ENCODE measurements at regions not wholly inside any gene's neighbourhood (a gene's known extent, or its start where the extent isn't known, plus 50 kb on each side); places are given as distances from the start of the nearest gene placed in this dataset.
A peak's percentile ranks its signal among the peaks of the same experiment; 100 is the strongest.

DNA sequence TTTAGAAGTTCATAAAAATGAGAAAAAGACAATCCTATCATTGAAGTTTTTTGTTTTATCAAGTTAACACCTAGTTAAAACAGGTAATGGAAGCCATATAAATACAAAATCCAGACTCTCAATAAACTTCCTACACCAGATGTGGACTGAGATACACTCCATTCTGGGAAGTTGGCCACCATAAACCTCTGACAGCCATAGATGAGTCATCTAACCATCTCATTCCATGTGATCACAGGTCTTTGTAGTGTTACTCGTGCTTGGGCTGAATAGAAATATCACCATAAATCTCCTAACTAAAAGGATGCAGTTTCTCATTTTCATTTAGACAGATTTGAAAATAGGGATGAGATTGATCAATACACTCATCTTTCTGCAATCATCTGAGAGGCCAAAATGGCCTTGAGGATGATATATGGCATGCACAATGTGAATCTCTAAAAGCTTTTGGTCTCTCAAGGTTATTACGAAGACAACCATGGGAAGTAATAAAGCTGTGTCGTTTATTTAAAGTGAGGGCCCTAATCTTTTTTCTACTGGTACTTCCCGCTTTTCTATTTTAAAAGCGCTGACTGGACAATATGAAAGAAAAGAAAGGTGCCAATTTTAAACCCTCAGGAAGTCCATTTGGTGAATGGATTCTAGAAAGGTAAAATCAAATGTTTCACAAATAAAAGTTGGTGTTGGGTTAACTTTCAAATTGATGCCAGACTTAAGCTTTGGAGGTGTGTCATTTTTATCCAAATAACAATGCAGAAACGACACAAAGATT, 155.5 kb downstream of the POLR2M start:
- TF ChIP-seq ZFP3 (CRISPR knock-in tag; IDR thresholded peaks at IDR 0.05), result no peak
- TF ChIP-seq, protein P1, sequence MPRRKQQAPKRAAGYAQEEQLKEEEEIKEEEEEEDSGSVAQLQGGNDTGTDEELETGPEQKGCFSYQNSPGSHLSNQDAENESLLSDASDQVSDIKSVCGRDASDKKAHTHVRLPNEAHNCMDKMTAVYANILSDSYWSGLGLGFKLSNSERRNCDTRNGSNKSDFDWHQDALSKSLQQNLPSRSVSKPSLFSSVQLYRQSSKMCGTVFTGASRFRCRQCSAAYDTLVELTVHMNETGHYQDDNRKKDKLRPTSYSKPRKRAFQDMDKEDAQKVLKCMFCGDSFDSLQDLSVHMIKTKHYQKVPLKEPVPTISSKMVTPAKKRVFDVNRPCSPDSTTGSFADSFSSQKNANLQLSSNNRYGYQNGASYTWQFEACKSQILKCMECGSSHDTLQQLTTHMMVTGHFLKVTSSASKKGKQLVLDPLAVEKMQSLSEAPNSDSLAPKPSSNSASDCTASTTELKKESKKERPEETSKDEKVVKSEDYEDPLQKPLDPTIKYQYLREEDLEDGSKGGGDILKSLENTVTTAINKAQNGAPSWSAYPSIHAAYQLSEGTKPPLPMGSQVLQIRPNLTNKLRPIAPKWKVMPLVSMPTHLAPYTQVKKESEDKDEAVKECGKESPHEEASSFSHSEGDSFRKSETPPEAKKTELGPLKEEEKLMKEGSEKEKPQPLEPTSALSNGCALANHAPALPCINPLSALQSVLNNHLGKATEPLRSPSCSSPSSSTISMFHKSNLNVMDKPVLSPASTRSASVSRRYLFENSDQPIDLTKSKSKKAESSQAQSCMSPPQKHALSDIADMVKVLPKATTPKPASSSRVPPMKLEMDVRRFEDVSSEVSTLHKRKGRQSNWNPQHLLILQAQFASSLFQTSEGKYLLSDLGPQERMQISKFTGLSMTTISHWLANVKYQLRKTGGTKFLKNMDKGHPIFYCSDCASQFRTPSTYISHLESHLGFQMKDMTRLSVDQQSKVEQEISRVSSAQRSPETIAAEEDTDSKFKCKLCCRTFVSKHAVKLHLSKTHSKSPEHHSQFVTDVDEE (CRISPR knock-in tag; IDR thresholded peaks at IDR 0.05), result no peak
- TF ChIP-seq GLIS3 (CRISPR knock-in tag; IDR thresholded peaks at IDR 0.05), result no peak
- no peak for TF ChIP-seq PPARA (CRISPR knock-in tag; IDR thresholded peaks at IDR 0.05; ENCODE audit: borderline replicate concordance)
- TF ChIP-seq, protein P2, sequence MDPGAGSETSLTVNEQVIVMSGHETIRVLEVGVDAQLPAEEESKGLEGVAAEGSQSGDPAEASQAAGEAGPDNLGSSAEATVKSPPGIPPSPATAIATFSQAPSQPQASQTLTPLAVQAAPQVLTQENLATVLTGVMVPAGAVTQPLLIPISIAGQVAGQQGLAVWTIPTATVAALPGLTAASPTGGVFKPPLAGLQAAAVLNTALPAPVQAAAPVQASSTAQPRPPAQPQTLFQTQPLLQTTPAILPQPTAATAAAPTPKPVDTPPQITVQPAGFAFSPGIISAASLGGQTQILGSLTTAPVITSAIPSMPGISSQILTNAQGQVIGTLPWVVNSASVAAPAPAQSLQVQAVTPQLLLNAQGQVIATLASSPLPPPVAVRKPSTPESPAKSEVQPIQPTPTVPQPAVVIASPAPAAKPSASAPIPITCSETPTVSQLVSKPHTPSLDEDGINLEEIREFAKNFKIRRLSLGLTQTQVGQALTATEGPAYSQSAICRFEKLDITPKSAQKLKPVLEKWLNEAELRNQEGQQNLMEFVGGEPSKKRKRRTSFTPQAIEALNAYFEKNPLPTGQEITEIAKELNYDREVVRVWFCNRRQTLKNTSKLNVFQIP (CRISPR knock-in tag; IDR thresholded peaks at IDR 0.05; ENCODE audit: borderline replicate concordance, low read depth), result no peak
- TF ChIP-seq ZNF8 (CRISPR knock-in tag; IDR thresholded peaks at IDR 0.05), result no peak
- no peak for TF ChIP-seq TCF4 (CRISPR knock-in tag; IDR thresholded peaks at IDR 0.05; ENCODE audit: borderline replicate concordance)
- no peak; the same call in 1 of the 2 replicates for TF ChIP-seq ISL1 (CRISPR knock-in tag; IDR thresholded peaks at IDR 0.05)
- no peak for TF ChIP-seq ZNF565 (CRISPR knock-in tag; conservative IDR thresholded peaks at IDR 0.05; ENCODE audit: low read depth)
- TF ChIP-seq OSR1 (CRISPR knock-in tag; IDR thresholded peaks at IDR 0.05), result no peak
- TF ChIP-seq, protein P3, sequence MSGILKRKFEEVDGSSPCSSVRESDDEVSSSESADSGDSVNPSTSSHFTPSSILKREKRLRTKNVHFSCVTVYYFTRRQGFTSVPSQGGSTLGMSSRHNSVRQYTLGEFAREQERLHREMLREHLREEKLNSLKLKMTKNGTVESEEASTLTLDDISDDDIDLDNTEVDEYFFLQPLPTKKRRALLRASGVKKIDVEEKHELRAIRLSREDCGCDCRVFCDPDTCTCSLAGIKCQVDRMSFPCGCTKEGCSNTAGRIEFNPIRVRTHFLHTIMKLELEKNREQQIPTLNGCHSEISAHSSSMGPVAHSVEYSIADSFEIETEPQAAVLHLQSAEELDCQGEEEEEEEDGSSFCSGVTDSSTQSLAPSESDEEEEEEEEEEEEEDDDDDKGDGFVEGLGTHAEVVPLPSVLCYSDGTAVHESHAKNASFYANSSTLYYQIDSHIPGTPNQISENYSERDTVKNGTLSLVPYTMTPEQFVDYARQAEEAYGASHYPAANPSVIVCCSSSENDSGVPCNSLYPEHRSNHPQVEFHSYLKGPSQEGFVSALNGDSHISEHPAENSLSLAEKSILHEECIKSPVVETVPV (CRISPR knock-in tag; IDR thresholded peaks at IDR 0.05), result no peak
- no peak for TF ChIP-seq ARNTL (CRISPR knock-in tag; IDR thresholded peaks at IDR 0.05; ENCODE audit: borderline replicate concordance, low read depth)
- TF ChIP-seq ZC3H10 (CRISPR knock-in tag; IDR thresholded peaks at IDR 0.05), result no peak
- peak; percentile 77 for ATAC-seq

DNA sequence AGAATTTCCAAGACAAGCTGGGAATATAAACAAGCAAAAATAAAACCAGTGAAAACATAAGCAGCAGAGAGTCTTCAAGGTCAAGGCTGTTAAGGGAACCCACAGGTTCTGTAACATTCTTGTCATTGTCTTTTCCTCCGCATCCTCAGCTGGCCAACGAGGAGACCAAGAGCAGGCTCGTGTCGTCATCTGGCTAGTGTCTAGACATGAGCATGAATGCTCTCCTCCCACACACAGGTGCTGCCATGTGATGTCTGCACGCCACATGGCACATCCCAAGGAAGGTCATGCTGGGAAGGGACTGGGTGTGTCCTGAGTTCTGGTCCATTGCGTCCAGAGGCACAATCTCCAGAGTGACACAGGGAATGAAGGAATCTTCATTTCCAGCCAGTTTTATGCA, 156.2 kb downstream of the POLR2M start:
- ATAC-seq, result no peak
- TF ChIP-seq RARB (CRISPR knock-in tag; IDR thresholded peaks at IDR 0.05) (no peak), BACH2 (CRISPR knock-in tag; IDR thresholded peaks at IDR 0.05; ENCODE audit: borderline replicate concordance) (no peak), TOX (CRISPR knock-in tag; IDR thresholded peaks at IDR 0.05; ENCODE audit: borderline replicate concordance) (no peak), ZNF8 (CRISPR knock-in tag; IDR thresholded peaks at IDR 0.05) (no peak), ISL1 (CRISPR knock-in tag; IDR thresholded peaks at IDR 0.05) (no peak), ZFP30 (CRISPR knock-in tag; IDR thresholded peaks at IDR 0.05) (no peak), ARNTL (CRISPR knock-in tag; IDR thresholded peaks at IDR 0.05; ENCODE audit: borderline replicate concordance, low read depth) (no peak), TCF4 (CRISPR knock-in tag; IDR thresholded peaks at IDR 0.05; ENCODE audit: borderline replicate concordance) (no peak), GLIS3 (CRISPR knock-in tag; IDR thresholded peaks at IDR 0.05) (no peak), ZC3H10 (CRISPR knock-in tag; IDR thresholded peaks at IDR 0.05) (no peak), SNAI2 (CRISPR knock-in tag; IDR thresholded peaks at IDR 0.05) (no peak), CSDC2 (CRISPR knock-in tag; IDR thresholded peaks at IDR 0.05) (no peak), OSR1 (CRISPR knock-in tag; IDR thresholded peaks at IDR 0.05) (no peak)
- TF ChIP-seq, protein P1 (CRISPR knock-in tag; IDR thresholded peaks at IDR 0.05), result no peak
- TF ChIP-seq, protein P4, sequence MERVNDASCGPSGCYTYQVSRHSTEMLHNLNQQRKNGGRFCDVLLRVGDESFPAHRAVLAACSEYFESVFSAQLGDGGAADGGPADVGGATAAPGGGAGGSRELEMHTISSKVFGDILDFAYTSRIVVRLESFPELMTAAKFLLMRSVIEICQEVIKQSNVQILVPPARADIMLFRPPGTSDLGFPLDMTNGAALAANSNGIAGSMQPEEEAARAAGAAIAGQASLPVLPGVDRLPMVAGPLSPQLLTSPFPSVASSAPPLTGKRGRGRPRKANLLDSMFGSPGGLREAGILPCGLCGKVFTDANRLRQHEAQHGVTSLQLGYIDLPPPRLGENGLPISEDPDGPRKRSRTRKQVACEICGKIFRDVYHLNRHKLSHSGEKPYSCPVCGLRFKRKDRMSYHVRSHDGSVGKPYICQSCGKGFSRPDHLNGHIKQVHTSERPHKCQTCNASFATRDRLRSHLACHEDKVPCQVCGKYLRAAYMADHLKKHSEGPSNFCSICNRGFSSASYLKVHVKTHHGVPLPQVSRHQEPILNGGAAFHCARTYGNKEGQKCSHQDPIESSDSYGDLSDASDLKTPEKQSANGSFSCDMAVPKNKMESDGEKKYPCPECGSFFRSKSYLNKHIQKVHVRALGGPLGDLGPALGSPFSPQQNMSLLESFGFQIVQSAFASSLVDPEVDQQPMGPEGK (CRISPR knock-in tag; IDR thresholded peaks at IDR 0.05; ENCODE audit: borderline replicate concordance), result no peak
- TF ChIP-seq, protein P2 (CRISPR knock-in tag; IDR thresholded peaks at IDR 0.05; ENCODE audit: borderline replicate concordance, low read depth), result no peak
- TF ChIP-seq, protein P3 (CRISPR knock-in tag; IDR thresholded peaks at IDR 0.05), result no peak
- TF ChIP-seq, protein P5, sequence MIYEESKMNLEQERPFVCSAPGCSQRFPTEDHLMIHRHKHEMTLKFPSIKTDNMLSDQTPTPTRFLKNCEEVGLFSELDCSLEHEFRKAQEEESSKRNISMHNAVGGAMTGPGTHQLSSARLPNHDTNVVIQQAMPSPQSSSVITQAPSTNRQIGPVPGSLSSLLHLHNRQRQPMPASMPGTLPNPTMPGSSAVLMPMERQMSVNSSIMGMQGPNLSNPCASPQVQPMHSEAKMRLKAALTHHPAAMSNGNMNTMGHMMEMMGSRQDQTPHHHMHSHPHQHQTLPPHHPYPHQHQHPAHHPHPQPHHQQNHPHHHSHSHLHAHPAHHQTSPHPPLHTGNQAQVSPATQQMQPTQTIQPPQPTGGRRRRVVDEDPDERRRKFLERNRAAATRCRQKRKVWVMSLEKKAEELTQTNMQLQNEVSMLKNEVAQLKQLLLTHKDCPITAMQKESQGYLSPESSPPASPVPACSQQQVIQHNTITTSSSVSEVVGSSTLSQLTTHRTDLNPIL (CRISPR knock-in tag; IDR thresholded peaks at IDR 0.05; ENCODE audit: low read depth), result no peak
